Peyer's patch (tissue), 4 donors: ENCODE measurements at regions not wholly inside any gene's neighbourhood (a gene's known extent, or its start where the extent isn't known, plus 50 kb on each side); places are given as distances from the start of the nearest gene placed in this dataset.

ENCODE experiments used
- POLR2A ChIP-seq, 2 donors: fragments of 450-650 bp; IDR thresholded peaks; one replicate each; pipeline ENCODE4 v1.5.1; 2017; ENCODE audit warnings: antibody characterized with exemption in 2 of 2, mild to moderate bottlenecking in 2 of 2, moderate library complexity in 2 of 2
- TF ChIP-seq, protein P1 (sequence below), 6 experiments: fragments of 450-650 bp in 4 of 6; fragments of 200-600 bp in 2 of 6; sonication (generic) in 1 of 6; IDR thresholded peaks; one replicate each; pipeline ENCODE4 v1.5.1; 2017 to 2019; ENCODE audit warnings: antibody characterized with exemption in 6 of 6, mild to moderate bottlenecking in 3 of 6, moderate library complexity in 1 of 6

DNA sequence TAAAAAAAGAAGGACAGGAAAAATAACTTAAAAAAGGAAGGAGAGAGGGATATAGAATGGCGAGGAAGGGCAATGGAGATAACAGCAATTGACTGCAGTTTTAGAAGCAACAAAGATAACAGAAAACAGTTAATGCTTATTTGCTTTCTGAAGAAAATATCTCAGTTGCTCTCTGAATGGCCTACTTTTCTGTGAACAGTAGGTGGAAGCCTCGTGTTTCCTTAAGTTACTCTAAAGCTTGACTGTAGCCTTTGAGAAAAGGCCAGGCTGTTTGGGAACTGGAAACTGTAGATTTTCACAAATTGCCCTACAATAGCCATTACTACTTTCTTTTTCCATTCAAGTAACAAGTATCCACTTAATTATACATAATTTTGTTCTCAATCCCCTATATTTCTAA, 404.5 kb downstream of the YTHDC2 start:
- TF ChIP-seq, protein P1, sequence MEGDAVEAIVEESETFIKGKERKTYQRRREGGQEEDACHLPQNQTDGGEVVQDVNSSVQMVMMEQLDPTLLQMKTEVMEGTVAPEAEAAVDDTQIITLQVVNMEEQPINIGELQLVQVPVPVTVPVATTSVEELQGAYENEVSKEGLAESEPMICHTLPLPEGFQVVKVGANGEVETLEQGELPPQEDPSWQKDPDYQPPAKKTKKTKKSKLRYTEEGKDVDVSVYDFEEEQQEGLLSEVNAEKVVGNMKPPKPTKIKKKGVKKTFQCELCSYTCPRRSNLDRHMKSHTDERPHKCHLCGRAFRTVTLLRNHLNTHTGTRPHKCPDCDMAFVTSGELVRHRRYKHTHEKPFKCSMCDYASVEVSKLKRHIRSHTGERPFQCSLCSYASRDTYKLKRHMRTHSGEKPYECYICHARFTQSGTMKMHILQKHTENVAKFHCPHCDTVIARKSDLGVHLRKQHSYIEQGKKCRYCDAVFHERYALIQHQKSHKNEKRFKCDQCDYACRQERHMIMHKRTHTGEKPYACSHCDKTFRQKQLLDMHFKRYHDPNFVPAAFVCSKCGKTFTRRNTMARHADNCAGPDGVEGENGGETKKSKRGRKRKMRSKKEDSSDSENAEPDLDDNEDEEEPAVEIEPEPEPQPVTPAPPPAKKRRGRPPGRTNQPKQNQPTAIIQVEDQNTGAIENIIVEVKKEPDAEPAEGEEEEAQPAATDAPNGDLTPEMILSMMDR (IDR thresholded peaks at IDR 0.05), result no peak
- TF ChIP-seq POLR2A (IDR thresholded peaks at IDR 0.05), result no peak
